HG03521 (cell line): ENCODE measurements at regions not wholly inside any gene's neighbourhood (a gene's known extent, or its start where the extent isn't known, plus 50 kb on each side); places are given as distances from the start of the nearest gene placed in this dataset.
"Not testable (repeated sequence)": the region's sequence is repeated elsewhere in the genome, so short reads cannot be mapped to it uniquely, and the experiment has no call there.

Source experiments
- ATAC-seq: cut with Tn5 transposase; IDR thresholded peaks from one replicate; pipeline ENCODE4 v1.9.1; 2021; ENCODE audit warnings: mild to moderate bottlenecking, moderate library complexity; ENCODE audit not compliant: unreplicated experiment

DNA sequence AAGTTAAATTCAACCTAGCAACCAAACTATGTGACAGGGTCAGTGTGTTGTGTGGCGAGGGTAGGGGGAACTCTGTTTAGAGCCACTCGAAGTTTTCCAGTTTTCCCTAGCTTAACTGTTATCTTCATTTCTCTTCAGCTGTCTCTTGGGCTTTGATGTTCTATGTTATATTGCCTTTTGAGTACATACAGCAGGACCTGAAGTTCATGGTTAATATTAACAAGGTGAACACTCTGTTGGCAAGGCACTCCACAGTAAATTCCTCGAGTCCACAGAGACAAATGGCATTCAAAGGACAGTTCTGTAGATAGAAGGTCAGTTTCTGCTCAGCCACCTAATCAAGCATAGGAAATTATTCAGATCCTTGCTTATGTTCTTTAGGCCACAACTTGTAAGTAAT lies 147.9 kb upstream of the DPH6 start:
- ATAC-seq: no peak

GRCh38 chr15:35695003-35695402 lies 149.0 kb upstream of the DPH6 start:
- no peak for ATAC-seq

GRCh38 chr15:35696767-35697231 lies 150.8 kb upstream of the DPH6 start:
- no peak for ATAC-seq

GRCh38 chr15:35697549-35698299 lies 151.8 kb upstream of the DPH6 start:
- no peak for ATAC-seq

- no peak for ATAC-seq
Measured at GRCh38 chr15:35698331-35698730, 152.4 kb upstream of the DPH6 start.

- ATAC-seq: no peak
Measured at GRCh38 chr15:35698966-35699575, 153.1 kb upstream of the DPH6 start.

- not testable (repeated sequence) for ATAC-seq
Measured at GRCh38 chr15:35700091-35700593, 154.2 kb upstream of the DPH6 start.

- ATAC-seq: no peak
Measured at GRCh38 chr15:35701402-35702046, 155.6 kb upstream of the DPH6 start.

DNA sequence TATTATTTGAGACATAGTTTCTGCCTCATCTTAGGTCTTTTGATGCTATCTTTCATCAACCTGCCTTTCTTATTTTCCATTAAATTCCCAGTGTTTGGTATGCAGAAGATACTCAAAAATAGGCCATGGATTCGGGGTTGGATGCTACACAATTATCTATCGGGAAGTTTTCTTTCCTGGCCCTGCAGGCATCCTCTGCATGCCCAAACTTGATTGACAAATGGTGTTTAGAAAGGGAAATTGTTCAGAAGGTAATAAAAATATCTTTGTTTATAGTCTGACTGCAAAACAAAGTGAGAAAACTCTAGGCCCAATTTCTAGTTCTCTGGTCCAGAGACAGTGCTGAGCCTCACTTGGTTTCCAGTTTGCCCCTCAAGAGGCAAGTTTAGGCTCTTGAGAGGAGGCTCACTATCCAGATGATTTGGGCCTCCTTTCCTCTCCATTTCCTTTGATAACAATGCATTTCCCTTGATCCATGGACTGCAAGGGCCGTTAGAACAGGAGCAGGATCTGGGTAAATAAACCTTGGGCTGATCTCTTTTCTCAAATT lies 157.1 kb upstream of the DPH6 start:
- no peak for ATAC-seq

GRCh38 chr15:35705030-35705883 lies 159.3 kb upstream of the DPH6 start:
- no peak for ATAC-seq

GRCh38 chr15:35705884-35706585 lies 160.1 kb upstream of the DPH6 start:
- no peak for ATAC-seq

DNA sequence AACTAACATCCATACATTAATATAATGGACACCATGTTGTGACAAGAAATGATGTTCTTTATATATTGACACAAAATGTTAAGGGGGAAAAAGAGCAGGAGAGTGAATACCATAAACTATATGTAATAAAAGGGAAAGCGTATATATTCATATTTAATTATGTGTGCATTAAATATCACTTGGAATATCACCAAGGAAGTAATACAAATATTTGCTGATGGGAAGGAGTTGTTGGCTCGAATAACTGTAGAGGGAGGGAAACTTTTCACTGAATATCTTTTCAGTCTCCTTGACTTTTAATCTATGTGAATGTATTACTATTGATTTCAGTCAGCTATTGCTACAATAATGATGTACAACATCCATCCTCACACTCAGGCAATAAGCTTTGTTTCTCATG lies 167.0 kb upstream of the DPH6 start:
- no peak for ATAC-seq

DNA sequence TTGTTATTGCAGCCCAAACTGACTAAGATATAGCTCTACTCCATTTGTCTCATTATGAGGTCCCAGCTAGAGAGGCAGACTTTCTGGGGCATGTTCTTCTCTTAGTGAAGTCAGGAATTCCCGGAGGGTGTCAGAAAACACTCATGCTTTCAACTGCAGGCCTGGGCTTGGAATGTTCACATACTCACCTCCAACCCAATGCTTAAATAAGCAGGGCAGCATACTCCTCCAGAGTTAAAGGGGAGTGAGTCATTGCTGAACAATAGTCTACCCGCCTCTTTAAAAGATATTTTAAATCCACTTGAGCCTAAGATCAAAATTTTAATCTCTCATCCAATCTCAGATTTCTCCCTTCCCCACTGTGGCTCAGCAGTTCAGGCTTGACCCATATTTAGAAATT lies 167.8 kb upstream of the DPH6 start:
- no peak for ATAC-seq

DNA sequence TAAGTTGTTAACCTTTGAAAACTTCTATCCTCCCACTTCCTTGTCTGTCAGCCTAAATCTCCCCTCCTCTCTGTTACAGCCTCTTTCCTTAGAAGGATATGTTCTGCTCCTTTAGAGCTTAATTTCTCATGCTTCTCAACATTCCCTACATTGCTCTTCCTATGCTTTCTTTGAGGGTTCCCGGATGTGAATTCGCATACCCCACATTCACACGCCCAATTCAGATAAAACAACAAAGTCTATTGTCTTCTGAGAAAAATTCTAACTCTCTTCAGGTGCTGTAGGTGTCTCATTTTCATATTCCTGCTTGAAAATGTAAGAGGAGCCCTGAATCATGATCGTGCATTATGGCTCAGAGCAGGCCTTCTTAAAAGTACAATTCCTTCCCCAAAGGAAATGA lies 171.8 kb upstream of the DPH6 start:
- ATAC-seq: no peak

GRCh38 chr15:35720019-35720418 lies 174.1 kb upstream of the DPH6 start:
- no peak for ATAC-seq

- ATAC-seq: no peak
Measured at GRCh38 chr15:35720984-35721383, 175.0 kb upstream of the DPH6 start.

DNA sequence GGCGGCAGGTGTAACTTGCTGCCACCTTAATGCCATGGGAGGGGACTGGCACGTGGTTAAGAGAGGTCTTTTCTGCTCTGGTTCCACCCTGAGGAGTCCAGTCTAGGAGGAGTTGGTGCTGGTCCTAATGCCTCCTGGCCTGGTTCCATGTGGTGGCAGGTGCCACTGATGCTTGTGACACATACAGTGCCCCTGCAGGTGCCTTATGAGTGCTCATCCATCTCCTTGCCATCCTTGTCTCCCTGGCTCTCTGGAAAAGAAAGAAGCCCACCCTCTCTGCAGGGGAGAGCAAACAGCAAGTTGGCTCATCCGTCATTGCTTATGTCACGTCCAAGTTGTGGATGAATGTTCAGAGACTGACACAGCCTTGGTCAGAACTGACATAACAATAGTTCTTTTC lies 175.8 kb upstream of the DPH6 start:
- ATAC-seq: no peak

GRCh38 chr15:35722501-35722900 lies 176.5 kb upstream of the DPH6 start:
- ATAC-seq: no peak

GRCh38 chr15:35723120-35723847 lies 177.3 kb upstream of the DPH6 start:
- ATAC-seq: no peak
